Stimulated activated CD8-positive, alpha-beta memory T cell treated with anti-CD3 and anti-CD28 coated beads, Interleukin-15, amount 100 ng/mL, for 1 hour (primary cell): ENCODE measurements at regions not wholly inside any gene's neighbourhood (a gene's known extent, or its start where the extent isn't known, plus 50 kb on each side); places are given as distances from the start of the nearest gene placed in this dataset.

ENCODE experiments used
- DNase-seq: peaks from one replicate; pipeline ENCODE4 v3.0.0-alpha.2; 2020; ENCODE audit warnings: low read depth

- no peak for DNase-seq
Measured at GRCh38 chr11:80668039-80668438, 1227.2 kb upstream of the TENM4 start.

GRCh38 chr11:80655834-80656233, 1215.0 kb upstream of the TENM4 start:
- no peak for DNase-seq

GRCh38 chr11:80650966-80651365, 1210.1 kb upstream of the TENM4 start:
- no peak for DNase-seq

- DNase-seq = no peak
Measured at GRCh38 chr11:80649186-80649585, 1208.4 kb upstream of the TENM4 start.

GRCh38 chr11:80638296-80638695, 1197.5 kb upstream of the TENM4 start:
- DNase-seq = no peak

GRCh38 chr11:80637571-80637970, 1196.7 kb upstream of the TENM4 start:
- no peak for DNase-seq

DNA sequence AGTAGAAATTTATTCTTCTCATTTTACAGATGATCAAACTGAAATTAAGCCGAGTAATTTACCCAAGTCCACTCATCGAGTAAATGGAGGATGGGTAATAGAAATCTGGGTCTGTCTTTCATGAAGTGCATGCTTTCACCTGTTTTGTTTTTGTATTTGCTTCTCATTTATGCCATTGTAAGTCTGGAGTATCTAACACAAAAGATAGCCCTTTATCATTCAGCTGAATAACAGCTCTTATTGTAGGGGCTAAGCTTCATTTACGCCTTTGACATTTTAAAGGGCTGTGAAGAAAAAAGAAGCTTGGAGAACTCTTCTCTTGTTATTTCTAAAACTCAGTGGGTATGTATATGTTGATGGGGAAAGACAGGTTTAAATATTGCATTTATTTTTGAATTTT, 1196.2 kb upstream of the TENM4 start:
- DNase-seq = no peak

- DNase-seq = no peak
Measured at GRCh38 chr11:80635178-80635577, 1194.3 kb upstream of the TENM4 start.

GRCh38 chr11:80632691-80633090, 1191.9 kb upstream of the TENM4 start:
- no peak for DNase-seq

- no peak for DNase-seq
Measured at GRCh38 chr11:80632156-80632555, 1191.3 kb upstream of the TENM4 start.

DNA sequence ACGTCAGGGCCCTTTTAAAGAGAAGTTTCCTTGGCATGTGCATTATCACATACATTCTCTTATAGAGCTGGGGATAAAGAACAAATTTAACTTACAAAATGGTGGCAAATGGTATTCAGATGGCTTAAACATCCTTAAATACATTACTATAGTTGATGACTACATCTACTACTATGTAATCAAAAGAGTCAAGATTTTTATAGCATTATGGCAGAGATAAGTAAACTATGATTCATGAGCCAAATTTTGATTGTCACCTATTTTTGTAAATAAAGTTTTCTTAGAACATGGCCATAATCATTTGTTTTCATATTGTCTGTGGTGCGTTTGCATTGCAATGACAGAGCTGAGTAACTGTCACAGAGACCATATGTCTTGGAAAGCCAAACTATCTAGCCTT, 1188.6 kb upstream of the TENM4 start:
- no peak for DNase-seq

- DNase-seq = no peak
Measured at GRCh38 chr11:80627364-80627763, 1186.5 kb upstream of the TENM4 start.

GRCh38 chr11:80626721-80627120, 1185.9 kb upstream of the TENM4 start:
- no peak for DNase-seq

- no peak for DNase-seq
Measured at GRCh38 chr11:80625563-80625962, 1184.7 kb upstream of the TENM4 start.

DNA sequence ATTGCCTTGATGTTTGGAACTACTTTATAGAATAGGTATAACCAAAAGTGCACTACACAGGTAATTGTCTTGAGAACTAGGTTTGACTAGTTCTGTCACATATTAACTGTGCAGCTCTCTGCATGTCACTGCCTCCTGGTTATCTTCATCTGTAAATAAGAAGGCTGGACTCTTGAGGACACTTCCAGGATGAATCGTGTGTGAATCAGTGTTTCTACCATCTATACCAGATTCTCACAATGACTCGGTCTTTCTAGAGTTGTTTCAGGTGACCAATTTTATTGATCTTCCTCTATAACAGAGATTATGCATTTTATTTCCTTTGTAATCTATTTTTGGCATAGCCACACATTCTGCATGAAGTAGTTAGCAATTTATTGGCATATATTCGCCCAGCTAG, 1181.0 kb upstream of the TENM4 start:
- DNase-seq = no peak

- no peak for DNase-seq
Measured at GRCh38 chr11:80620867-80621266, 1180.0 kb upstream of the TENM4 start.

DNA sequence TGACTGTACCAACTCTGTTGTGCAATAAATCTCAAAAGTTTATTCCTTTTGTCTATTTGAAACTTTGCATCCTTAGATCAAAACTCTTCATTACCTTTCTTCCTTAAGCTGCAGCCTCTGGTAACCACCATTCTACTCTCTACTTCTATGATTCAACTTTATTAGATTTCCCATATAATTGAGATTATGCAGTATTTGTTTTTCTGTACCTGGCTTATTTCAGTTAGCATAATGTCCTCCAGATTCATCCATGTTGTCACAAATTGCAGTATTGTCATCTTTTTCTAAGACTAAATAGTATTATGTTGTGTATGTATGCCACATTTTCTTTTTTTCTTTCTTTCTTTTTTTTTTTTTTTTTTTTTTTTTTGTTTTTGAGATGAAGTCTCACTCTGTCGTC, 1176.3 kb upstream of the TENM4 start:
- DNase-seq = no peak

DNA sequence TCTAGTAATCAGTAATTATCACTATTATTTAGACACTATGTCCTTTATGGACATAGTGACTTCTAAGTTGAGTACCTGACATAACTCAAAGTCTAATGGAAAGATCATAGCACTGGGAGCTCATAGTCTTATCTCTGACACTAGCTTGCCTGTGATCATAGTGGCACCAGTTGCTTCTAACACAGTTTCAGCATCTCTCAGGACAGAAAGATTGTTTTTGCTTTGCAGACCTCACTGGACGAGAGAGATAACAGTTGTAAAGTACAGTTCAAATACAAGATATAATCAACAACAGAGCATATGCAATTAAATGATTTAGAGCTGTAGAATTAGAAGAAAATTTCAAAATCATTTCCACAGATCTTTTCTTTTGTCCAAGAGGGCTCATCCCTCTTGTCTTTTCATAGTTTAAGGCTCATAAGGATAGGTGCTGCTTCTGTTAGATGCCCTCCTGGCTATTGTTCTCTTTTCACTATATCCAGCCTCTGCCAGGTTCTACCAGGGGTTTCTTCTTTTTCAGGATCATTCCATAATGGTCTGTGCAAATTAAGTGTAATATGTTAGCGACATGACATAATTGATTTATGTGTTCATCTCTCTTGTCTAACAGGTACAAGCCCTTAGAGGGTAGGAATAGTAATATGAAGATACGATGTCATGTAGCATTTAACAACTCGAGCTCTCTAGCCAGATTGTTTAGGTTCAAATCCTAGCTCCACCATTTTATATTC, 1175.4 kb upstream of the TENM4 start:
- no peak for DNase-seq

DNA sequence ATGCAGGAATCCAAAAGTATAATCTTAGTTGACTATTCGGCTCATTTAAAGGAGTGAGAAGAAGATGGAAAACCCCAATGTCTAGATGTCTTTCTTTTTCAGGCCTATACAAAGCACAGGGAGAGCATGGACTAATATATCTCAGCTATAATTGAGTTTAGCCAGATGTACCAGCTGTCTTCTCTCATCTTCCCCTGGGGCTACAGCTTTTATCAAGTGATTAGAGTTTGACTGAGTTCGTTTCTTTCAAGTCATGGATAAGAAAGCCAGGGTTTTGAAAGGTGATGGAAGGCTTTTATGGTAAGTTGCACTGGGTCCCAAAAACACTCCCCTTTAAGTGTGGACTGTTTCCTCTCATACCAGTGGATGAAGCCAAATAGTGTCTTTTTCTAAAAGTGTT, 1172.8 kb upstream of the TENM4 start:
- DNase-seq = no peak

GRCh38 chr11:80610516-80610915, 1169.7 kb upstream of the TENM4 start:
- DNase-seq = no peak

DNA sequence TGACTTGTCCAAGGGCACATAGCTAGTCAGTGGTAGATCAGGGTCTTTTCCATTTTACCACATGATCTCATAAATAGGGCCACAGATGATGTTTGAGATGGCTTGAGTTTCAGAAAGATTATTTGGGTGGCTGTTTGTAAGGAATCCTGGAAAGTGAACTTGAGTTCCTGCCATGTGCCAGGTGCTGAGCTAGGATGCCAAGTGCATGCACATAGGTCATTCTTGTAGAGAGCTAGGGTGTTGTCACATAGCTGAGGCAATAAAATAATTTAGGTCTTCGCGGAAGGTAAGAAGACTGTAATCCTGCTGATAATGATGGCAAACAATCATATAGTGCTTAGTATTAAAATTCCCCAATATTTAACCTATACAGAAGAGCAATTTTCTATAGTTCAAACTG, 1162.6 kb upstream of the TENM4 start:
- no peak for DNase-seq

- no peak for DNase-seq
Measured at GRCh38 chr11:80598905-80599304, 1158.1 kb upstream of the TENM4 start.

DNA sequence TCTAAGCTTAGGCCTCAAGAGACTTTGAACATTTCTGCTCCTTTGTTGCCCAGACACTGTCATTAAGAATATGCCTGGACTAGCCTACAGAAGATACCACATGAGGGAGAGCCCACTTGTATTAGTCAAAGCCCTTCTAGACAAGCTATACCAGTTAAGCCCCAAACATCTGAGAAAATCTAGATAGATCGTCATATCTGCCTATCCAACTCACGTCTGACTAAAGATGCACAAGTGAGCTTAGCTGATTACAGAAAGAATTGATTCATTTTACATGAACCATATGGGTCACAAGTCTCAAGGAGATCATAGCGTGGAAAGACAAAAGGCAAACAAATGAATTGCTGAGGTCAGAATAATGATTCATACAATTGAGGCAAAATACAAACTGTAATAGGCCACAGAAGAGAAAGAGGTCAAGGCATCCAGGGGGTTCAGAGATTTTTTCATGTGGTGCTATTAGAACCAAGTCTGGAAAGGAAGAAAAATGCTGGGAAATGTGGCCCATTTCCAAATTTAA, 1155.5 kb upstream of the TENM4 start:
- no peak for DNase-seq

DNA sequence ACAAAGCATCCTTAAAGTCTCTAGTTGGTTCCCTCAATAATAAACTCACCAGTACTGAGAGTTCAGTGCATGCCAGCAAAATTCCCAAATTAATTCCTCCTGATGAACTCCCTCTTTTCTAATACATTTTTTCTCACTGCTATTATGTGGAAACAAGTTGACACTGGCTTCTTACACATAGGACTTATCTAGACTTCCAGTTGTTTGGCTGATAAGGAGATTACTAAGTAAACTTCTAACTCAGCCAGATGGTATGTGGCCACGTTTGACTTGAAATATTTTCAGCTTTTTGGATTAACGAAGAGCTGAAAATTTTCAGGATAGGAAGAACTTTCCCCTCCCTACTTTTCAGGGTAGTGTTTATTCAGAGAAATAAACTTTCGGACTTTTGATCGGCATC, 1154.2 kb upstream of the TENM4 start:
- DNase-seq = no peak
